Activated CD4-positive, alpha-beta T cell treated with anti-CD3 and anti-CD28 coated beads, Interleukin-2, amount 10 ng/mL, durations not matched to agents 7 days and 5 days (primary cell): ENCODE measurements at regions not wholly inside any gene's neighbourhood (a gene's known extent, or its start where the extent isn't known, plus 50 kb on each side); places are given as distances from the start of the nearest gene placed in this dataset.

Experiments used
- CTCF ChIA-PET: fragments of 350-600 bp; sonication (Branson Sonifier 250); formaldehyde crosslinking; loops from one replicate; lab custom pipeline; 2021; ENCODE audit warnings: antibody characterized with exemption; lab: Charles Lee
- POLR2A ChIA-PET: fragments of 350-600 bp; sonication (Branson Sonifier 250); formaldehyde crosslinking; loops from one replicate; lab custom pipeline; 2021; ENCODE audit warnings: antibody characterized with exemption; lab: Charles Lee
- DNase-seq: peaks from one replicate; pipeline ENCODE4 v3.0.0-alpha.2; 2020
- H3K27ac Mint-ChIP-seq: one replicate; pipeline ENCODE4 v1.8.0; 2021; ENCODE audit warnings: mild to moderate bottlenecking, moderate library complexity, mixed read lengths
- H3K27me3 Mint-ChIP-seq: one replicate; pipeline ENCODE4 v1.8.0; 2021; ENCODE audit warnings: mixed read lengths
- H3K36me3 Mint-ChIP-seq: one replicate; pipeline ENCODE4 v1.8.0; 2021; ENCODE audit warnings: low read depth, mixed read lengths
- H3K4me1 Mint-ChIP-seq: one replicate; pipeline ENCODE4 v1.8.0; 2021; ENCODE audit warnings: mixed read lengths
- H3K4me3 Mint-ChIP-seq: one replicate; pipeline ENCODE4 v1.8.0; 2021; ENCODE audit warnings: mild to moderate bottlenecking, moderate library complexity, mixed read lengths
- H3K9me3 Mint-ChIP-seq: one replicate; pipeline ENCODE4 v1.8.0; 2021; ENCODE audit warnings: mixed read lengths

- no peak overlapping the region for H3K27ac Mint-ChIP-seq
- H3K4me3 Mint-ChIP-seq = no peak overlapping the region
- H3K9me3 Mint-ChIP-seq = peaks cover 8% of the 10 kb centered on the region
- no peaks in the 10 kb centered on the region for H3K27me3 Mint-ChIP-seq
- ChIA-PET POLR2A (no interaction called here), CTCF (no interaction called here)
- no peaks in the 10 kb centered on the region for H3K36me3 Mint-ChIP-seq
- DNase-seq = no peak
- H3K4me1 Mint-ChIP-seq = no peaks in the 10 kb centered on the region
Observed at GRCh38 chr4:29521281-29521680, 1198.9 kb upstream of the PCDH7 start.

GRCh38 chr4:29536745-29537144 is 1183.4 kb upstream of the PCDH7 start:
- no peak for DNase-seq
- Mint-ChIP-seq H3K4me3 (no peak overlapping the region), H3K4me1 (no peaks in the 10 kb centered on the region), H3K36me3 (no peaks in the 10 kb centered on the region), H3K27ac (no peak overlapping the region), H3K9me3 (peaks cover 2% of the 10 kb centered on the region), H3K27me3 (no peaks in the 10 kb centered on the region)
- ChIA-PET CTCF (no interaction called here), POLR2A (no interaction called here)

- no peak overlapping the region for H3K4me3 Mint-ChIP-seq
- ChIA-PET CTCF (no interaction called here), POLR2A (no interaction called here)
- H3K4me1 Mint-ChIP-seq = no peaks in the 10 kb centered on the region
- no peak for DNase-seq
- no peak overlapping the region for H3K27ac Mint-ChIP-seq
- no peaks in the 10 kb centered on the region for H3K27me3 Mint-ChIP-seq
- peaks cover 3% of the 10 kb centered on the region for H3K9me3 Mint-ChIP-seq
- H3K36me3 Mint-ChIP-seq = no peaks in the 10 kb centered on the region
Observed at GRCh38 chr4:29538889-29539646, 1181.1 kb upstream of the PCDH7 start.

GRCh38 chr4:29540439-29541102 is 1179.6 kb upstream of the PCDH7 start:
- DNase-seq = no peak
- no peaks in the 10 kb centered on the region for H3K4me1 Mint-ChIP-seq
- H3K36me3 Mint-ChIP-seq = no peaks in the 10 kb centered on the region
- H3K27me3 Mint-ChIP-seq = no peaks in the 10 kb centered on the region
- no peak overlapping the region for H3K27ac Mint-ChIP-seq
- no peak overlapping the region for H3K4me3 Mint-ChIP-seq
- peaks cover 3% of the 10 kb centered on the region for H3K9me3 Mint-ChIP-seq
- CTCF ChIA-PET = no interaction called here
- POLR2A ChIA-PET = no interaction called here

- DNase-seq = no peak
- Mint-ChIP-seq H3K36me3 (no peaks in the 10 kb centered on the region), H3K4me1 (no peaks in the 10 kb centered on the region), H3K27me3 (no peaks in the 10 kb centered on the region), H3K9me3 (peaks cover 3% of the 10 kb centered on the region), H3K27ac (no peak overlapping the region), H3K4me3 (no peak overlapping the region)
- CTCF ChIA-PET = no interaction called here
- POLR2A ChIA-PET = no interaction called here
Observed at GRCh38 chr4:29541757-29542156, 1178.4 kb upstream of the PCDH7 start.

GRCh38 chr4:29549342-29549741 is 1170.8 kb upstream of the PCDH7 start:
- peaks cover 4% of the 10 kb centered on the region for H3K9me3 Mint-ChIP-seq
- POLR2A ChIA-PET = no interaction called here

GRCh38 chr4:29551821-29552220 is 1168.3 kb upstream of the PCDH7 start:
- Mint-ChIP-seq H3K27me3 (no peaks in the 10 kb centered on the region), H3K36me3 (no peaks in the 10 kb centered on the region), H3K9me3 (peaks cover 4% of the 10 kb centered on the region), H3K4me1 (no peaks in the 10 kb centered on the region), H3K4me3 (no peak overlapping the region), H3K27ac (no peak overlapping the region)
- ChIA-PET CTCF (no interaction called here), POLR2A (no interaction called here)
- no peak for DNase-seq

More at GRCh38 chr4:29549342-29549741, 1170.8 kb upstream of the PCDH7 start:
- Mint-ChIP-seq H3K36me3 (no peaks in the 10 kb centered on the region), H3K4me1 (no peaks in the 10 kb centered on the region), H3K4me3 (no peak overlapping the region), H3K27ac (no peak overlapping the region), H3K27me3 (no peaks in the 10 kb centered on the region)
- no peak for DNase-seq
- CTCF ChIA-PET = no interaction called here

GRCh38 chr4:29553846-29554245 is 1166.3 kb upstream of the PCDH7 start:
- H3K4me1 Mint-ChIP-seq = no peaks in the 10 kb centered on the region
- POLR2A ChIA-PET = no interaction called here
- H3K36me3 Mint-ChIP-seq = no peaks in the 10 kb centered on the region
- CTCF ChIA-PET = no interaction called here
- no peak for DNase-seq
- H3K27me3 Mint-ChIP-seq = no peaks in the 10 kb centered on the region
- H3K4me3 Mint-ChIP-seq = no peak overlapping the region
- peaks cover 2% of the 10 kb centered on the region for H3K9me3 Mint-ChIP-seq
- no peak overlapping the region for H3K27ac Mint-ChIP-seq

GRCh38 chr4:29558789-29559188 is 1161.4 kb upstream of the PCDH7 start:
- CTCF ChIA-PET = no interaction called here
- Mint-ChIP-seq H3K27ac (no peak overlapping the region), H3K4me3 (no peak overlapping the region), H3K27me3 (no peaks in the 10 kb centered on the region), H3K4me1 (no peaks in the 10 kb centered on the region), H3K36me3 (no peaks in the 10 kb centered on the region), H3K9me3 (peaks cover 7% of the 10 kb centered on the region)
- POLR2A ChIA-PET = no interaction called here
- DNase-seq = no peak

- no peak overlapping the region for H3K4me3 Mint-ChIP-seq
Observed at GRCh38 chr4:29559286-29559685, 1160.9 kb upstream of the PCDH7 start.

GRCh38 chr4:29560452-29560851 is 1159.7 kb upstream of the PCDH7 start:
- ChIA-PET POLR2A (no interaction called here), CTCF (no interaction called here)
- Mint-ChIP-seq H3K4me1 (no peaks in the 10 kb centered on the region), H3K4me3 (no peak overlapping the region), H3K27ac (no peak overlapping the region), H3K36me3 (no peaks in the 10 kb centered on the region), H3K27me3 (no peaks in the 10 kb centered on the region), H3K9me3 (peaks cover 11% of the 10 kb centered on the region)
- DNase-seq = no peak

More at GRCh38 chr4:29559286-29559685, 1160.9 kb upstream of the PCDH7 start:
- no peaks in the 10 kb centered on the region for H3K4me1 Mint-ChIP-seq
- H3K27ac Mint-ChIP-seq = no peak overlapping the region
- DNase-seq = no peak
- POLR2A ChIA-PET = no interaction called here
- peaks cover 7% of the 10 kb centered on the region for H3K9me3 Mint-ChIP-seq
- H3K36me3 Mint-ChIP-seq = no peaks in the 10 kb centered on the region
- CTCF ChIA-PET = no interaction called here
- no peaks in the 10 kb centered on the region for H3K27me3 Mint-ChIP-seq

GRCh38 chr4:29565256-29565655 is 1154.9 kb upstream of the PCDH7 start:
- H3K4me3 Mint-ChIP-seq = no peak overlapping the region
- H3K9me3 Mint-ChIP-seq = peaks cover 4% of the 10 kb centered on the region
- no peaks in the 10 kb centered on the region for H3K4me1 Mint-ChIP-seq
- no peaks in the 10 kb centered on the region for H3K27me3 Mint-ChIP-seq
- DNase-seq = no peak
- ChIA-PET POLR2A (no interaction called here), CTCF (no interaction called here)
- H3K36me3 Mint-ChIP-seq = no peaks in the 10 kb centered on the region
- H3K27ac Mint-ChIP-seq = no peak overlapping the region

- no peak for DNase-seq
- Mint-ChIP-seq H3K9me3 (peaks cover 4% of the 10 kb centered on the region), H3K4me3 (no peak overlapping the region), H3K27me3 (no peaks in the 10 kb centered on the region), H3K36me3 (no peaks in the 10 kb centered on the region), H3K4me1 (no peaks in the 10 kb centered on the region), H3K27ac (no peak overlapping the region)
- ChIA-PET CTCF (no interaction called here), POLR2A (no interaction called here)
Observed at GRCh38 chr4:29566371-29566770, 1153.8 kb upstream of the PCDH7 start.

GRCh38 chr4:29571322-29571721 is 1148.8 kb upstream of the PCDH7 start:
- no peaks in the 10 kb centered on the region for H3K27me3 Mint-ChIP-seq
- no peak overlapping the region for H3K4me3 Mint-ChIP-seq
- H3K36me3 Mint-ChIP-seq = no peaks in the 10 kb centered on the region
- H3K4me1 Mint-ChIP-seq = no peaks in the 10 kb centered on the region
- no peaks in the 10 kb centered on the region for H3K9me3 Mint-ChIP-seq
- CTCF ChIA-PET = no interaction called here
- no peak for DNase-seq
- H3K27ac Mint-ChIP-seq = no peak overlapping the region
- POLR2A ChIA-PET = no interaction called here
